IMR-90 (cell line): ENCODE measurements at regions not wholly inside any gene's neighbourhood (a gene's known extent, or its start where the extent isn't known, plus 50 kb on each side); places are given as distances from the start of the nearest gene placed in this dataset.

Source experiments
- ATAC-seq: fragments of 200-7000 bp; cut with Tn5 transposase; 2 replicates; pipeline ENCODE4 v1.9.1; 2020; ENCODE audit warnings: low read depth, mild to moderate bottlenecking, moderate library complexity
- BruUV-seq: library from RNA; stranded (reverse); fragments of 400-500 nt; replicated peaks from 2 replicates; lab custom pipeline; 2021; lab: Mats Ljungman, UMichigan
- CTCF ChIA-PET: fragments of 300-600 bp; formaldehyde crosslinking; extraction: SDS; loops from one replicate; lab custom pipeline; 2021; ENCODE audit warnings: antibody characterized with exemption; lab: Yijun Ruan, JAX
- POLR2A ChIA-PET: fragments of 300-600 bp; sonication (Branson Sonifier 250); formaldehyde crosslinking; loops from one replicate; lab custom pipeline; 2022; ENCODE audit warnings: antibody characterized with exemption; ENCODE audit not compliant: unreplicated experiment; lab: Charles Lee
- DNase-seq: peaks from one replicate; pipeline ENCODE4 v3.0.0; 2013
- H2AFZ ChIP-seq: replicated peaks from 2 replicates; pipeline ENCODE3; 2013; ENCODE audit warnings: low read length, mild to moderate bottlenecking; ENCODE audit not compliant: poor library complexity
- H2AK5ac ChIP-seq: 2 replicates; pipeline ENCODE4 v1.6.1; 2013; ENCODE audit warnings: low read depth, low read length, inconsistent platforms
- H2AK9ac ChIP-seq: replicated peaks from 2 replicates; pipeline ENCODE3; 2013; ENCODE audit warnings: mild to moderate bottlenecking, low read depth, low read length, moderate library complexity; ENCODE audit not compliant: poor library complexity
- H2BK120ac ChIP-seq: 2 replicates; pipeline ENCODE4 v1.6.1; 2013; ENCODE audit warnings: low read depth, low read length, inconsistent platforms
- H2BK15ac ChIP-seq: 3 replicates; pipeline ENCODE4 v1.6.1; 2013; ENCODE audit warnings: low read depth, low read length, inconsistent platforms
- H2BK20ac ChIP-seq: 2 replicates; pipeline ENCODE4 v1.6.1; 2013; ENCODE audit warnings: low read depth, mild to moderate bottlenecking, inconsistent platforms, low read length, moderate library complexity
- H2BK5ac ChIP-seq: 2 replicates; pipeline ENCODE4 v1.6.1; 2013; ENCODE audit warnings: mild to moderate bottlenecking, low read depth, low read length, inconsistent platforms; ENCODE audit not compliant: poor library complexity, severe bottlenecking
- H3K14ac ChIP-seq: replicated peaks from 2 replicates; pipeline ENCODE4 v1.6.1; 2013; ENCODE audit warnings: low read depth, low read length, inconsistent platforms
- H3K18ac ChIP-seq: 2 replicates; pipeline ENCODE4 v1.6.1; 2013; ENCODE audit warnings: low read depth, low read length, control low read depth
- H3K23ac ChIP-seq: 2 replicates; pipeline ENCODE4 v1.6.1; 2013; ENCODE audit warnings: low read depth, low read length, inconsistent platforms
- H3K27ac ChIP-seq: 2 replicates; pipeline ENCODE4 v1.5.1; 2013; ENCODE audit warnings: mild to moderate bottlenecking, control low read depth, low read length; ENCODE audit not compliant: insufficient read depth
- H3K27me3 ChIP-seq: 2 replicates; pipeline ENCODE4 v1.6.1; 2013; ENCODE audit warnings: low read length; ENCODE audit not compliant: control insufficient read depth, insufficient read depth
- H3K36me3 ChIP-seq: 2 replicates; pipeline ENCODE4 v1.6.1; 2013; ENCODE audit warnings: low read length, mixed read lengths; ENCODE audit not compliant: control insufficient read depth, insufficient read depth
- H3K4ac ChIP-seq: 2 replicates; pipeline ENCODE4 v1.6.1; 2013; ENCODE audit warnings: low read depth, low read length, inconsistent platforms
- H3K4me1 ChIP-seq: 2 replicates; pipeline ENCODE4 v1.6.1; 2013; ENCODE audit warnings: low read length, mixed read lengths; ENCODE audit not compliant: control insufficient read depth, insufficient read depth
- H3K4me2 ChIP-seq: 2 replicates; pipeline ENCODE4 v1.6.1; 2013; ENCODE audit warnings: low read depth, mild to moderate bottlenecking, control low read depth, low read length, moderate library complexity
- H3K4me3 ChIP-seq: 2 replicates; pipeline ENCODE4 v1.5.1; 2013; ENCODE audit warnings: low read depth, mild to moderate bottlenecking, control low read depth, low read length, moderate library complexity; ENCODE audit not compliant: insufficient read depth
- H3K56ac ChIP-seq: 2 replicates; pipeline ENCODE4 v1.6.1; 2013; ENCODE audit warnings: low read length, inconsistent platforms; ENCODE audit not compliant: insufficient read depth; ENCODE audit errors: extremely low read depth
- H3K79me1 ChIP-seq, 2 experiments: 2 replicates each; pipeline ENCODE4 v1.6.1; 2013; ENCODE audit warnings: low read length in 2 of 2, inconsistent platforms in 1 of 2, low read depth in 1 of 2
- H3K9ac ChIP-seq: 2 replicates; pipeline ENCODE4 v1.6.1; 2013; ENCODE audit warnings: low read depth, low read length, control low read depth
- H3K9me1 ChIP-seq: 2 replicates; pipeline ENCODE4 v1.6.1; 2013; ENCODE audit warnings: low read length, inconsistent platforms; ENCODE audit not compliant: insufficient read depth
- H3K9me3 ChIP-seq: 2 replicates; pipeline ENCODE4 v1.6.1; 2013; ENCODE audit warnings: low read length; ENCODE audit not compliant: control insufficient read depth, insufficient read depth
- H4K20me1 ChIP-seq: 2 replicates; pipeline ENCODE4 v1.6.1; 2013; ENCODE audit warnings: low read length, inconsistent platforms; ENCODE audit not compliant: insufficient read depth
- H4K5ac ChIP-seq: 2 replicates; pipeline ENCODE4 v1.6.1; 2013; ENCODE audit warnings: mild to moderate bottlenecking, low read depth, low read length, control low read depth
- H4K8ac ChIP-seq, 2 experiments: 2 replicates each; pipeline ENCODE4 v1.6.1; 2013; ENCODE audit warnings: low read depth in 2 of 2, low read length in 2 of 2, control low read depth in 1 of 2, inconsistent platforms in 1 of 2
- H4K91ac ChIP-seq: 2 replicates; pipeline ENCODE4 v1.6.1; 2013; ENCODE audit warnings: low read depth, low read length, inconsistent platforms; ENCODE audit not compliant: insufficient read depth
- BHLHE40 ChIP-seq: fragments of 150-350 bp; IDR thresholded peaks from 2 replicates; pipeline ENCODE4 v1.6.1; 2016; ENCODE audit warnings: mild to moderate bottlenecking, low read depth, low read length
- CEBPB ChIP-seq: IDR thresholded peaks from 2 replicates; pipeline ENCODE4 v1.6.1; 2012; ENCODE audit warnings: low read depth, low read length, improper control_type of control experiment
- CHD1 ChIP-seq: IDR thresholded peaks from 2 replicates; pipeline ENCODE4 v1.6.1; 2012; ENCODE audit warnings: low read depth, low read length, improper control_type of control experiment
- CTCF ChIP-seq: conservative IDR thresholded peaks from 2 replicates; pipeline ENCODE4 v1.5.1; 2012; ENCODE audit warnings: mild to moderate bottlenecking, low read depth, low read length, improper control_type of control experiment
- ELK1 ChIP-seq: fragments of 150-350 bp; IDR thresholded peaks from 2 replicates; pipeline ENCODE4 v1.6.1; 2016; ENCODE audit warnings: low read depth, mild to moderate bottlenecking, low read length, moderate library complexity, borderline replicate concordance
- FOS ChIP-seq: fragments of 150-350 bp; IDR thresholded peaks from 2 replicates; pipeline ENCODE4 v1.6.1; 2016; ENCODE audit warnings: low read depth, low read length
- MAFK ChIP-seq: IDR thresholded peaks from 2 replicates; pipeline ENCODE4 v1.6.1; 2012; ENCODE audit warnings: low read depth, low read length, improper control_type of control experiment
- MAZ ChIP-seq: IDR thresholded peaks from 2 replicates; pipeline ENCODE4 v1.6.1; 2012; ENCODE audit warnings: low read depth, mild to moderate bottlenecking, low read length, improper control_type of control experiment, moderate library complexity, borderline replicate concordance
- NFE2L2 ChIP-seq: fragments of 150-350 bp; IDR thresholded peaks from 2 replicates; pipeline ENCODE4 v1.6.1; 2016; ENCODE audit warnings: low read depth, mild to moderate bottlenecking, low read length
- POLR2A ChIP-seq: IDR thresholded peaks from 2 replicates; pipeline ENCODE4 v1.6.1; 2012; ENCODE audit warnings: mild to moderate bottlenecking, low read depth, low read length
- RAD21 ChIP-seq: IDR thresholded peaks from 2 replicates; pipeline ENCODE4 v1.6.1; 2012; ENCODE audit warnings: low read length, improper control_type of control experiment
- RCOR1 ChIP-seq: IDR thresholded peaks from 2 replicates; pipeline ENCODE4 v1.6.1; 2012; ENCODE audit warnings: mild to moderate bottlenecking, low read length, improper control_type of control experiment; ENCODE audit not compliant: insufficient replicate concordance
- RFX5 ChIP-seq: IDR thresholded peaks from 2 replicates; pipeline ENCODE4 v1.8.0; 2012; ENCODE audit warnings: low read depth, mild to moderate bottlenecking, low read length, moderate library complexity
- SMC3 ChIP-seq: fragments of 150-350 bp; IDR thresholded peaks from 2 replicates; pipeline ENCODE4 v1.6.1; 2016; ENCODE audit warnings: low read depth, mild to moderate bottlenecking, antibody characterized with exemption, low read length, moderate library complexity
- USF2 ChIP-seq: fragments of 150-350 bp; IDR thresholded peaks from 2 replicates; pipeline ENCODE4 v1.6.1; 2017; ENCODE audit warnings: mild to moderate bottlenecking, antibody characterized with exemption, low read length, low read depth
- WGBS, 2 experiments: methylation state at CpG; one replicate each; pipeline versions ENCODE4 v1.1.5 to v1.1.7; 2013; ENCODE audit warnings: missing lambda C conversion rate in 2 of 2; ENCODE audit not compliant: insufficient read length in 1 of 2; ENCODE audit errors: extremely low coverage in 2 of 2; 5-methylcytosine and 5-hydroxymethylcytosine counted together
- dilution Hi-C: fragments of 300-500 bp; cut with HindIII; formaldehyde crosslinking; loops from one replicate; pipeline ENCODE4 v1.14.3; 2018; ENCODE audit warnings: low sequenced_read_pairs; ENCODE audit not compliant: unreplicated experiment
- in situ Hi-C: fragments of 300-500 bp; cut with MboI; formaldehyde crosslinking; loops from 3 replicates; pipeline ENCODE4 v1.14.3; 2019; ENCODE audit warnings: low sequenced_read_pairs, inconsistent platforms, mixed read lengths
- intact Hi-C: fragments of 100-400 bp; cut with micrococcal nuclease; formaldehyde crosslinking; loops from 2 replicates; pipeline ENCODE4 v1.10.0; 2022

GRCh38 chr2:120528693-120529076 is 182.7 kb downstream of the INHBB start:
- dilution Hi-C loops = no loop called here
- Histone ChIP-seq H3K9ac (no peak overlapping the region), H3K36me3 (no peaks in the 10 kb centered on the region), H4K91ac (no peak overlapping the region), H3K4me2 (no peak overlapping the region), H3K56ac (no peak overlapping the region), H4K5ac (no peak overlapping the region), H2AK5ac (no peak overlapping the region), H3K14ac (no peak overlapping the region), H2AFZ (no peak overlapping the region), H3K9me1 (no peaks in the 10 kb centered on the region), H3K18ac (no peak overlapping the region), H3K4ac (no peak overlapping the region), H3K27me3 (peaks cover 63% of the 10 kb centered on the region), H3K27ac (no peak overlapping the region), H3K23ac (no peak overlapping the region), H4K8ac (no peak overlapping the region), H3K4me3 (no peak overlapping the region), H2BK20ac (no peak overlapping the region), H2BK5ac (no peak overlapping the region), H2BK15ac (no peak overlapping the region), H2AK9ac (no peak overlapping the region), H4K20me1 (no peaks in the 10 kb centered on the region), H3K79me1 (no peaks in the 10 kb centered on the region), H2BK120ac (no peak overlapping the region), H3K9me3 (peaks cover 2% of the 10 kb centered on the region), H3K4me1 (no peaks in the 10 kb centered on the region)
- no peak for TF ChIP-seq RAD21
- TF ChIP-seq POLR2A = no peak
- TF ChIP-seq MAZ = no peak
- no peak for TF ChIP-seq RFX5
- no peak for TF ChIP-seq NFE2L2
- no peak for TF ChIP-seq SMC3
- TF ChIP-seq USF2 = no peak
- TF ChIP-seq RCOR1 = no peak
- no peak for TF ChIP-seq ELK1
- TF ChIP-seq BHLHE40 = no peak
- no peak for TF ChIP-seq FOS
- TF ChIP-seq CEBPB = no peak
- no peak for TF ChIP-seq CTCF
- no peak for TF ChIP-seq CHD1
- no peak for TF ChIP-seq MAFK
- no TSS peak for BruUV-seq
- WGBS, 2 experiments = no CpG with 5 or more reads among the region's 7 CpGs
- DNase-seq (no peak), ATAC-seq (no peak)
- in situ Hi-C loops = no loop called here
- CTCF ChIA-PET = no interaction called here
- intact Hi-C loops = no loop called here
- POLR2A ChIA-PET = no interaction called here
